Activated naive CD4-positive, alpha-beta T cell treated with anti-CD3 and anti-CD28 coated beads for 36 hours (primary cell): ENCODE measurements at regions not wholly inside any gene's neighbourhood (a gene's known extent, or its start where the extent isn't known, plus 50 kb on each side); places are given as distances from the start of the nearest gene placed in this dataset.
A peak's percentile ranks its signal among the peaks of the same experiment; 100 is the strongest.
"Not testable (repeated sequence)": the region's sequence is repeated elsewhere in the genome, so short reads cannot be mapped to it uniquely, and the experiment has no call there.

Experiments used
- CTCF ChIA-PET: fragments of 350-600 bp; sonication (Branson Sonifier 250); formaldehyde crosslinking; loops from one replicate; lab custom pipeline; 2021; ENCODE audit warnings: antibody characterized with exemption; lab: Charles Lee
- DNase-seq: peaks from one replicate; pipeline ENCODE4 v3.0.0-alpha.2; 2020
- H3K27ac Mint-ChIP-seq: one replicate; pipeline ENCODE4 v1.8.0; 2021; ENCODE audit warnings: mild to moderate bottlenecking, mixed read lengths
- H3K27me3 Mint-ChIP-seq: one replicate; pipeline ENCODE4 v1.8.0; 2021; ENCODE audit warnings: low read depth, mixed read lengths
- H3K36me3 Mint-ChIP-seq: one replicate; pipeline ENCODE4 v1.8.0; 2021; ENCODE audit warnings: low read depth, mixed read lengths
- H3K4me1 Mint-ChIP-seq: one replicate; pipeline ENCODE4 v1.8.0; 2021; ENCODE audit warnings: low read depth, mixed read lengths
- H3K4me3 Mint-ChIP-seq: one replicate; pipeline ENCODE4 v1.8.0; 2021; ENCODE audit warnings: mild to moderate bottlenecking, moderate library complexity, mixed read lengths
- H3K9me3 Mint-ChIP-seq: one replicate; pipeline ENCODE4 v1.8.0; 2021; ENCODE audit warnings: mixed read lengths
- intact Hi-C: fragments of 100-400 bp; cut with micrococcal nuclease; formaldehyde crosslinking; loops from one replicate; pipeline ENCODE4 v1.15.1; 2023

GRCh38 chr5:34191279-34191744 is 148.3 kb upstream of the C1QTNF3 start:
- H3K27ac Mint-ChIP-seq, H3K4me1 Mint-ChIP-seq, CTCF ChIA-PET, DNase-seq, H3K27me3 Mint-ChIP-seq, H3K4me3 Mint-ChIP-seq, H3K9me3 Mint-ChIP-seq, intact Hi-C loops: not testable (repeated sequence)
- H3K36me3 Mint-ChIP-seq: peaks cover 20% of the 10 kb centered on the region

GRCh38 chr5:34192064-34192922 is 149.3 kb upstream of the C1QTNF3 start:
- CTCF ChIA-PET, H3K4me3 Mint-ChIP-seq, DNase-seq, intact Hi-C loops, H3K4me1 Mint-ChIP-seq, H3K9me3 Mint-ChIP-seq, H3K27ac Mint-ChIP-seq, H3K27me3 Mint-ChIP-seq: not testable (repeated sequence)
- H3K36me3 Mint-ChIP-seq: peaks cover 20% of the 10 kb centered on the region

- H3K27me3 Mint-ChIP-seq, H3K4me1 Mint-ChIP-seq, DNase-seq, H3K27ac Mint-ChIP-seq, H3K4me3 Mint-ChIP-seq, intact Hi-C loops, H3K9me3 Mint-ChIP-seq, CTCF ChIA-PET: not testable (repeated sequence)
- peaks cover 20% of the 10 kb centered on the region for H3K36me3 Mint-ChIP-seq
Observed at GRCh38 chr5:34192923-34193262, 149.9 kb upstream of the C1QTNF3 start.

- H3K4me1 Mint-ChIP-seq, CTCF ChIA-PET, H3K27ac Mint-ChIP-seq, intact Hi-C loops, H3K27me3 Mint-ChIP-seq, H3K9me3 Mint-ChIP-seq, DNase-seq, H3K4me3 Mint-ChIP-seq: not testable (repeated sequence)
- H3K36me3 Mint-ChIP-seq: peaks cover 17% of the 10 kb centered on the region
Observed at GRCh38 chr5:34193297-34193696, 150.3 kb upstream of the C1QTNF3 start.

GRCh38 chr5:34193804-34194203 is 150.8 kb upstream of the C1QTNF3 start:
- CTCF ChIA-PET, H3K4me1 Mint-ChIP-seq, H3K4me3 Mint-ChIP-seq, DNase-seq, H3K9me3 Mint-ChIP-seq, H3K27me3 Mint-ChIP-seq, H3K27ac Mint-ChIP-seq, intact Hi-C loops: not testable (repeated sequence)
- peaks cover 17% of the 10 kb centered on the region for H3K36me3 Mint-ChIP-seq

GRCh38 chr5:34196091-34196490 is 153.1 kb upstream of the C1QTNF3 start:
- CTCF ChIA-PET, DNase-seq, H3K4me3 Mint-ChIP-seq, H3K4me1 Mint-ChIP-seq, intact Hi-C loops, H3K27me3 Mint-ChIP-seq, H3K27ac Mint-ChIP-seq, H3K9me3 Mint-ChIP-seq: not testable (repeated sequence)
- H3K36me3 Mint-ChIP-seq: peaks cover 12% of the 10 kb centered on the region

- H3K27ac Mint-ChIP-seq, DNase-seq, H3K27me3 Mint-ChIP-seq, H3K4me1 Mint-ChIP-seq, H3K4me3 Mint-ChIP-seq, intact Hi-C loops, H3K9me3 Mint-ChIP-seq, CTCF ChIA-PET, H3K36me3 Mint-ChIP-seq: not testable (repeated sequence)
Observed at GRCh38 chr5:34205347-34205746, 162.3 kb upstream of the C1QTNF3 start.

- H3K36me3 Mint-ChIP-seq, CTCF ChIA-PET, intact Hi-C loops, H3K27me3 Mint-ChIP-seq, DNase-seq, H3K4me3 Mint-ChIP-seq, H3K27ac Mint-ChIP-seq, H3K9me3 Mint-ChIP-seq, H3K4me1 Mint-ChIP-seq: not testable (repeated sequence)
Observed at GRCh38 chr5:34217386-34217785, 174.4 kb upstream of the C1QTNF3 start.

- H3K27me3 Mint-ChIP-seq, H3K27ac Mint-ChIP-seq, DNase-seq: not testable (repeated sequence)
Observed at GRCh38 chr5:34221329-34222073, 178.5 kb upstream of the C1QTNF3 start.

GRCh38 chr5:34223158-34223557 is 180.1 kb upstream of the C1QTNF3 start:
- H3K4me3 Mint-ChIP-seq, H3K27me3 Mint-ChIP-seq, CTCF ChIA-PET, H3K27ac Mint-ChIP-seq, DNase-seq, H3K4me1 Mint-ChIP-seq, H3K9me3 Mint-ChIP-seq, intact Hi-C loops, H3K36me3 Mint-ChIP-seq: not testable (repeated sequence)

More at GRCh38 chr5:34221329-34222073, 178.5 kb upstream of the C1QTNF3 start:
- H3K4me3 Mint-ChIP-seq, intact Hi-C loops, H3K36me3 Mint-ChIP-seq, CTCF ChIA-PET, H3K4me1 Mint-ChIP-seq, H3K9me3 Mint-ChIP-seq: not testable (repeated sequence)

GRCh38 chr5:34230402-34230801 is 187.4 kb upstream of the C1QTNF3 start:
- H3K27ac Mint-ChIP-seq, H3K36me3 Mint-ChIP-seq, H3K4me1 Mint-ChIP-seq, CTCF ChIA-PET, H3K4me3 Mint-ChIP-seq, DNase-seq, H3K27me3 Mint-ChIP-seq, intact Hi-C loops, H3K9me3 Mint-ChIP-seq: not testable (repeated sequence)

- CTCF ChIA-PET, H3K36me3 Mint-ChIP-seq, DNase-seq, H3K27me3 Mint-ChIP-seq, H3K9me3 Mint-ChIP-seq: not testable (repeated sequence)
- Mint-ChIP-seq H3K27ac (peak overlapping the region; percentile 89), H3K4me1 (peaks cover 13% of the 10 kb centered on the region), H3K4me3 (peak overlapping the region; percentile 81)
- intact Hi-C loops: loop anchor here (10.0 kb wide), 1 partner anchor 239 kb away; the partner anchor contains the start of gene AMACR
Observed at GRCh38 chr5:34243802-34244201, 200.8 kb upstream of the C1QTNF3 start.
